HepG2 (cell line): ENCODE measurements at regions not wholly inside any gene's neighbourhood (a gene's known extent, or its start where the extent isn't known, plus 50 kb on each side); places are given as distances from the start of the nearest gene placed in this dataset.

Experiments
- CHD4 ChIP-seq: fragments of 200-600 bp; sonication (generic); IDR thresholded peaks from 2 replicates; pipeline ENCODE4 v1.7.0; 2017; ENCODE audit warnings: mild to moderate bottlenecking, low read length, borderline replicate concordance
- ESRRA ChIP-seq: sonication (generic); formaldehyde crosslinking; IDR thresholded peaks from 2 replicates; pipeline ENCODE4 v1.5.1; 2020; ENCODE audit warnings: mild to moderate bottlenecking, low read depth, missing genetic modification reagents
- FOXK1 ChIP-seq: sonication (generic); formaldehyde crosslinking; IDR thresholded peaks from 2 replicates; pipeline ENCODE4 v1.4.0; 2020; ENCODE audit warnings: low read depth, missing genetic modification reagents, borderline replicate concordance
- GABPA ChIP-seq, 2 experiments: IDR thresholded peaks; 2 replicates each; pipeline ENCODE4 v1.6.1; 2011 to 2016; ENCODE audit warnings: low read depth in 2 of 2, low read length in 1 of 2, missing biosample characterization in 1 of 2, missing genetic modification characterization in 1 of 2
- KDM5A ChIP-seq: fragments of 200-600 bp; sonication (generic); IDR thresholded peaks from 2 replicates; pipeline ENCODE4 v1.7.0; 2018; ENCODE audit warnings: antibody characterized with exemption, mild to moderate bottlenecking, low read length, borderline replicate concordance
- MAFF ChIP-seq: IDR thresholded peaks from 2 replicates; pipeline ENCODE4 v1.6.1; 2011; ENCODE audit warnings: low read depth, low read length, improper control_type of control experiment
- NFIC ChIP-seq: IDR thresholded peaks from 2 replicates; pipeline ENCODE4 v1.6.1; 2012; ENCODE audit warnings: mild to moderate bottlenecking, low read length, inconsistent platforms
- NONO ChIP-seq, 2 experiments: fragments of 450-650 bp in 1 of 2; sonication (generic) in 1 of 2; formaldehyde crosslinking in 1 of 2; IDR thresholded peaks in 1 of 2; conservative IDR thresholded peaks in 1 of 2; 2 replicates each; pipeline versions ENCODE4 v1.6.1 to v1.8.0; 2017 to 2022; ENCODE audit warnings: mild to moderate bottlenecking in 1 of 2, missing genetic modification reagents in 1 of 2, moderate library complexity in 1 of 2
- RBFOX2 ChIP-seq: fragments of 200-400 bp; formaldehyde crosslinking; IDR thresholded peaks from 2 replicates; pipeline ENCODE4 v1.6.1; 2017; ENCODE audit warnings: low read depth, mild to moderate bottlenecking, low read length
- ZNF670 ChIP-seq: sonication (generic); formaldehyde crosslinking; IDR thresholded peaks from 2 replicates; pipeline ENCODE4 v1.8.0; 2022; ENCODE audit warnings: mild to moderate bottlenecking, missing genetic modification reagents, borderline replicate concordance
- TF ChIP-seq, protein P1 (sequence below): sonication (generic); formaldehyde crosslinking; IDR thresholded peaks from 2 replicates; pipeline ENCODE4 v1.5.0; 2020; ENCODE audit warnings: mild to moderate bottlenecking, missing genetic modification reagents, moderate library complexity

DNA sequence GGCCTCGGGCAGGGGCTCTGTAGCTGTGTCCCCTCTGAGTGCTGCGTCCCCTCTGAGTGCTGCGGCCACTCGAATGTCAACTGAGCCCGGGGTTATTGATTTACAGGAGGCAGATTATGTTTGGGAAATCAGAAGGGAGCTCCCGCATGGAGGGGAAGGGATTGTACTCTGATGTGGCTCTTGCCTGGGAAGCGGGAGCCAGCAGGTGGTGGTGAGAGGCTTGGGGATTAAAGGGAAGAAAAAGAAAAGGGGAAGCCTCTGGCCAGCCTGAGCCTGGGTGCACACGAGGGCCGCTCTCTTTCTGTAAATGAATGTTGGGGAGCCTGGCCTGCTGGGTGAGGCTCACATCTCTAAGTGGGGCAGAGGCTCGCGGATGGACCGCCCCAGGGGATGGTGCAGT lies 143.7 kb downstream of the AACS start:
- TF ChIP-seq ZNF670 (CRISPR knock-in tag) (no peak), FOXK1 (CRISPR knock-in tag) (no peak), GABPA (IDR thresholded peaks at IDR 0.05; ENCODE audit: low read depth, low read length) (no peak), GABPA (CRISPR knock-in tag; IDR thresholded peaks at IDR 0.05; ENCODE audit: low read depth) (no peak), CHD4 (no peak), ESRRA (CRISPR knock-in tag) (no peak), NONO (IDR thresholded peaks at IDR 0.05) (no peak), NONO (CRISPR knock-in tag; conservative IDR thresholded peaks at IDR 0.05) (no peak), MAFF (no peak), NFIC (no peak), KDM5A (no peak), RBFOX2 (no peak)
- TF ChIP-seq, protein P1, sequence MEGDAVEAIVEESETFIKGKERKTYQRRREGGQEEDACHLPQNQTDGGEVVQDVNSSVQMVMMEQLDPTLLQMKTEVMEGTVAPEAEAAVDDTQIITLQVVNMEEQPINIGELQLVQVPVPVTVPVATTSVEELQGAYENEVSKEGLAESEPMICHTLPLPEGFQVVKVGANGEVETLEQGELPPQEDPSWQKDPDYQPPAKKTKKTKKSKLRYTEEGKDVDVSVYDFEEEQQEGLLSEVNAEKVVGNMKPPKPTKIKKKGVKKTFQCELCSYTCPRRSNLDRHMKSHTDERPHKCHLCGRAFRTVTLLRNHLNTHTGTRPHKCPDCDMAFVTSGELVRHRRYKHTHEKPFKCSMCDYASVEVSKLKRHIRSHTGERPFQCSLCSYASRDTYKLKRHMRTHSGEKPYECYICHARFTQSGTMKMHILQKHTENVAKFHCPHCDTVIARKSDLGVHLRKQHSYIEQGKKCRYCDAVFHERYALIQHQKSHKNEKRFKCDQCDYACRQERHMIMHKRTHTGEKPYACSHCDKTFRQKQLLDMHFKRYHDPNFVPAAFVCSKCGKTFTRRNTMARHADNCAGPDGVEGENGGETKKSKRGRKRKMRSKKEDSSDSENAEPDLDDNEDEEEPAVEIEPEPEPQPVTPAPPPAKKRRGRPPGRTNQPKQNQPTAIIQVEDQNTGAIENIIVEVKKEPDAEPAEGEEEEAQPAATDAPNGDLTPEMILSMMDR (CRISPR knock-in tag): no peak
